ENCODE measurements at regions not wholly inside any gene's neighbourhood (a gene's known extent, or its start where the extent isn't known, plus 50 kb on each side); places are given as distances from the start of the nearest gene placed in this dataset.
"Not testable (repeated sequence)": the region's sequence is repeated elsewhere in the genome, so short reads cannot be mapped to it uniquely, and the experiment has no call there.

- no peaks in the 10 kb centered on the region for H3K36me3 ChIP-seq (replicated peaks; ENCODE audit: low read depth, low read length)
- H3K4me3 ChIP-seq (ENCODE audit: low read length), result no peak overlapping the region
- no peak overlapping the region for H3K4me2 ChIP-seq (ENCODE audit: low read length)
- H3K27ac ChIP-seq (ENCODE audit: low read length), result no peak overlapping the region
- no peaks in the 10 kb centered on the region for H3K79me2 ChIP-seq (ENCODE audit: low read length)
- peaks cover 9% of the 10 kb centered on the region; the same call in 1 of the 2 replicates for H3K27me3 ChIP-seq (ENCODE audit: low read depth, low read length)
- no peak overlapping the region for H2AFZ ChIP-seq (ENCODE audit: low read depth, low read length)
- no peaks in the 10 kb centered on the region for H3K9me3 ChIP-seq (ENCODE audit: insufficient read depth, low read length)
- H3K4me1 ChIP-seq (ENCODE audit: low read length), result no peaks in the 10 kb centered on the region
- H4K20me1 ChIP-seq (ENCODE audit: insufficient read depth, low read length), result no peaks in the 10 kb centered on the region
- TF ChIP-seq, protein P1, sequence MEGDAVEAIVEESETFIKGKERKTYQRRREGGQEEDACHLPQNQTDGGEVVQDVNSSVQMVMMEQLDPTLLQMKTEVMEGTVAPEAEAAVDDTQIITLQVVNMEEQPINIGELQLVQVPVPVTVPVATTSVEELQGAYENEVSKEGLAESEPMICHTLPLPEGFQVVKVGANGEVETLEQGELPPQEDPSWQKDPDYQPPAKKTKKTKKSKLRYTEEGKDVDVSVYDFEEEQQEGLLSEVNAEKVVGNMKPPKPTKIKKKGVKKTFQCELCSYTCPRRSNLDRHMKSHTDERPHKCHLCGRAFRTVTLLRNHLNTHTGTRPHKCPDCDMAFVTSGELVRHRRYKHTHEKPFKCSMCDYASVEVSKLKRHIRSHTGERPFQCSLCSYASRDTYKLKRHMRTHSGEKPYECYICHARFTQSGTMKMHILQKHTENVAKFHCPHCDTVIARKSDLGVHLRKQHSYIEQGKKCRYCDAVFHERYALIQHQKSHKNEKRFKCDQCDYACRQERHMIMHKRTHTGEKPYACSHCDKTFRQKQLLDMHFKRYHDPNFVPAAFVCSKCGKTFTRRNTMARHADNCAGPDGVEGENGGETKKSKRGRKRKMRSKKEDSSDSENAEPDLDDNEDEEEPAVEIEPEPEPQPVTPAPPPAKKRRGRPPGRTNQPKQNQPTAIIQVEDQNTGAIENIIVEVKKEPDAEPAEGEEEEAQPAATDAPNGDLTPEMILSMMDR (IDR thresholded peaks at IDR 0.05; ENCODE audit: low read depth, low read length), result no peak
- TF ChIP-seq EZH2phosphoT487 (IDR thresholded peaks at IDR 0.05; ENCODE audit: low read depth), result no peak
- H3K9ac ChIP-seq (ENCODE audit: low read length), result no peak overlapping the region
Measured at GRCh38 chr14:56423544-56423943, 156.1 kb upstream of the TMEM260 start.

GRCh38 chr14:56431013-56431412 is 148.6 kb upstream of the TMEM260 start:
- Histone ChIP-seq H3K9me3 (ENCODE audit: insufficient read depth, low read length) (no peaks in the 10 kb centered on the region), H3K36me3 (replicated peaks; ENCODE audit: low read depth, low read length) (no peaks in the 10 kb centered on the region), H3K27me3 (ENCODE audit: low read depth, low read length) (peaks cover 19% of the 10 kb centered on the region), H2AFZ (ENCODE audit: low read depth, low read length) (no peak overlapping the region), H3K27ac (ENCODE audit: low read length) (no peak overlapping the region), H3K4me1 (ENCODE audit: low read length) (no peaks in the 10 kb centered on the region), H4K20me1 (ENCODE audit: insufficient read depth, low read length) (no peaks in the 10 kb centered on the region), H3K4me3 (ENCODE audit: low read length) (no peak overlapping the region), H3K4me2 (ENCODE audit: low read length) (no peak overlapping the region), H3K79me2 (ENCODE audit: low read length) (no peaks in the 10 kb centered on the region), H3K9ac (ENCODE audit: low read length) (no peak overlapping the region)
- no peak for TF ChIP-seq EZH2phosphoT487 (IDR thresholded peaks at IDR 0.05; ENCODE audit: low read depth)
- TF ChIP-seq, protein P1 (IDR thresholded peaks at IDR 0.05; ENCODE audit: low read depth, low read length), result no peak

DNA sequence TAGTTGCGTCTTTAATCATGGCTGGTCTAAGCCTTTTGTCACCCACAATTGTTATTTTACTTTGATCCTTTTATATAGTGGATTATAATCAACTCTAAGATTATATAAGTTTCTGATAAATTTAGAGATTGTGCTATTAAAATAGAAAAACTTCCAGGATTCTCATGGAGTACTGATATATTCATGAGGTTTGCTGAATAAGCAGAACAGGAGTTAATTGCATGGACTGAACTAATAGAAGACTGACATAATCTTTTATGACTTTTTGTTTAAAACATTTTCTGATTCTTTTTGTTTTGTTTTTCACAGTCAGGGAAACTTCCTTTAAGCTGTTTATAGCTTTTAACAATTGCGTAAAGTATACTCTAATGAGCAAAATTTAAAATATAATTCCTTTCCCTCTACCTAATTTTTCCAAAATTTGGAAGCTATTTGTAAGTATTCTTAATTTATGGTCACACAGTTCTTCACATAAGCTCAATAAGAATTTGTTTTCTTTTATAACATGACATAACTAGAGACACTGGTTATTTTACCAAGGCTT is 129.9 kb upstream of the TMEM260 start:
- H3K36me3 ChIP-seq (replicated peaks; ENCODE audit: low read depth, low read length), result no peaks in the 10 kb centered on the region
- no peaks in the 10 kb centered on the region for H3K4me1 ChIP-seq (ENCODE audit: low read length)
- no peak overlapping the region for H3K9ac ChIP-seq (ENCODE audit: low read length)
- H3K9me3 ChIP-seq (ENCODE audit: insufficient read depth, low read length), result no peaks in the 10 kb centered on the region
- no peaks in the 10 kb centered on the region for H3K79me2 ChIP-seq (ENCODE audit: low read length)
- TF ChIP-seq EZH2phosphoT487 (IDR thresholded peaks at IDR 0.05; ENCODE audit: low read depth), result no peak
- TF ChIP-seq, protein P1 (IDR thresholded peaks at IDR 0.05; ENCODE audit: low read depth, low read length), result no peak
- no peak overlapping the region for H2AFZ ChIP-seq (ENCODE audit: low read depth, low read length)
- no peak overlapping the region for H3K27ac ChIP-seq (ENCODE audit: low read length)
- H3K4me3 ChIP-seq (ENCODE audit: low read length), result no peak overlapping the region
- H4K20me1 ChIP-seq (ENCODE audit: insufficient read depth, low read length), result no peaks in the 10 kb centered on the region
- no peak overlapping the region for H3K4me2 ChIP-seq (ENCODE audit: low read length)
- no peaks in the 10 kb centered on the region for H3K27me3 ChIP-seq (ENCODE audit: low read depth, low read length)

DNA sequence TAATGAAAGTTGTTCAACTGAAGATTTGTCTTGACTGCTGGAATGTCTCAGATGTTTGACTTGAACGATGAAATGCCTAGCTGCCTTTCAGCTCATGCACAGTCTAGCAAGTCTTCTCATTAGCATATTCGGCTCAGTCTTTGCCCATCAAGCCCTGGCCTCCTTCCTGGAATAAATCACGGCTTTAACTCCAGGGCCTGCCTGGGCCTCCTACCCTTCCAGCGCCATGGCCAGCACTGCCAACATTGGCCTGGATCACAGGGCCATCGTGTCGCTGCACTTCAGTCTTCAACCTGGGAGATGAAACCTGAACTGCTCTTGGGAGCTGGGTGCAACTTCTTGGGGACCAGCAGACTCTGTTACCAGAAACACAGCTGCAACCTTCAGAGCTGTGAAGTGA is 126.7 kb upstream of the TMEM260 start:
- Histone ChIP-seq H3K4me1 (ENCODE audit: low read length) (no peaks in the 10 kb centered on the region), H3K27ac (ENCODE audit: low read length) (no peak overlapping the region), H2AFZ (ENCODE audit: low read depth, low read length) (no peak overlapping the region), H3K4me3 (ENCODE audit: low read length) (no peak overlapping the region), H3K4me2 (ENCODE audit: low read length) (no peak overlapping the region), H3K9ac (ENCODE audit: low read length) (no peak overlapping the region), H3K36me3 (replicated peaks; ENCODE audit: low read depth, low read length) (no peaks in the 10 kb centered on the region), H3K27me3 (ENCODE audit: low read depth, low read length) (no peaks in the 10 kb centered on the region), H4K20me1 (ENCODE audit: insufficient read depth, low read length) (no peaks in the 10 kb centered on the region), H3K9me3 (ENCODE audit: insufficient read depth, low read length) (no peaks in the 10 kb centered on the region), H3K79me2 (ENCODE audit: low read length) (no peaks in the 10 kb centered on the region)
- no peak for TF ChIP-seq EZH2phosphoT487 (IDR thresholded peaks at IDR 0.05; ENCODE audit: low read depth)
- TF ChIP-seq, protein P1 (IDR thresholded peaks at IDR 0.05; ENCODE audit: low read depth, low read length), result no peak

- H4K20me1 ChIP-seq (ENCODE audit: insufficient read depth, low read length); H3K4me2 ChIP-seq (ENCODE audit: low read length); H3K9ac ChIP-seq (ENCODE audit: low read length): not testable (repeated sequence)
Measured at GRCh38 chr14:56454680-56455079, 124.9 kb upstream of the TMEM260 start.

More at GRCh38 chr14:56454680-56455079, 124.9 kb upstream of the TMEM260 start:
- not testable (repeated sequence) for H3K9me3 ChIP-seq (ENCODE audit: insufficient read depth, low read length); H3K27me3 ChIP-seq (ENCODE audit: low read depth, low read length); H3K4me3 ChIP-seq (ENCODE audit: low read length); H2AFZ ChIP-seq (ENCODE audit: low read depth, low read length); H3K27ac ChIP-seq (ENCODE audit: low read length); H3K36me3 ChIP-seq (replicated peaks; ENCODE audit: low read depth, low read length); H3K4me1 ChIP-seq (ENCODE audit: low read length); H3K79me2 ChIP-seq (ENCODE audit: low read length)

Measured in OCI-LY3 (cell line).